Hepatocyte (in vitro differentiated cells): ENCODE measurements at regions not wholly inside any gene's neighbourhood (a gene's known extent, or its start where the extent isn't known, plus 50 kb on each side); places are given as distances from the start of the nearest gene placed in this dataset.

Experiments
- DNase-seq: peaks from one replicate; pipeline ENCODE4 v3.0.0-alpha.2; 2016; ENCODE audit warnings: low spot score
- H2AFZ ChIP-seq: fragments of 200-600 bp; sonication (generic); 2 replicates; pipeline ENCODE4 v1.6.0; 2016; ENCODE audit warnings: antibody characterized with exemption, mild to moderate bottlenecking
- H3K27ac ChIP-seq: fragments of 200-600 bp; sonication (generic); 2 replicates; pipeline ENCODE4 v1.5.1; 2016; ENCODE audit warnings: mild to moderate bottlenecking
- H3K27me3 ChIP-seq: fragments of 200-600 bp; sonication (generic); 2 replicates; pipeline ENCODE4 v1.6.1; 2016
- H3K36me3 ChIP-seq: fragments of 200-600 bp; sonication (generic); replicated peaks from 2 replicates; pipeline ENCODE4 v1.5.1; 2016; ENCODE audit warnings: low read depth; ENCODE audit not compliant: insufficient read depth
- H3K4me1 ChIP-seq: fragments of 200-600 bp; sonication (generic); 2 replicates; pipeline ENCODE4 v1.5.1; 2016; ENCODE audit warnings: mild to moderate bottlenecking, moderate library complexity; ENCODE audit not compliant: insufficient read depth
- H3K4me2 ChIP-seq: fragments of 200-600 bp; sonication (generic); 2 replicates; pipeline ENCODE4 v1.6.0; 2016
- H3K4me3 ChIP-seq: fragments of 200-600 bp; sonication (generic); 2 replicates; pipeline ENCODE4 v1.5.1; 2016; ENCODE audit warnings: mild to moderate bottlenecking
- H3K79me2 ChIP-seq: fragments of 200-600 bp; sonication (generic); 2 replicates; pipeline ENCODE4 v1.6.0; 2017; ENCODE audit warnings: mild to moderate bottlenecking
- H3K9me2 ChIP-seq: fragments of 200-600 bp; sonication (generic); replicated peaks from 2 replicates; pipeline ENCODE4 v1.6.0; 2017; ENCODE audit warnings: mild to moderate bottlenecking; ENCODE audit not compliant: insufficient read depth
- H3K9me3 ChIP-seq: fragments of 200-600 bp; sonication (generic); 2 replicates; pipeline ENCODE4 v1.5.1; 2016; ENCODE audit warnings: low read depth, mild to moderate bottlenecking
- H4K20me1 ChIP-seq: fragments of 200-600 bp; sonication (generic); 2 replicates; pipeline ENCODE4 v1.6.0; 2016; ENCODE audit warnings: mild to moderate bottlenecking; ENCODE audit not compliant: insufficient read depth, poor library complexity, severe bottlenecking
- EZH2 ChIP-seq: fragments of 200-600 bp; sonication (generic); IDR thresholded peaks from 2 replicates; pipeline ENCODE4 v1.6.1; 2016; ENCODE audit warnings: antibody characterized with exemption, mild to moderate bottlenecking, borderline replicate concordance
- EZH2phosphoT487 ChIP-seq: fragments of 200-600 bp; sonication (generic); IDR thresholded peaks from one replicate; pipeline ENCODE4 v1.6.1; 2018; ENCODE audit warnings: antibody characterized with exemption, mild to moderate bottlenecking, low read depth, moderate library complexity; ENCODE audit not compliant: unreplicated experiment, severe bottlenecking
- whole genome bisulfite sequencing: methylation state at CpG from one replicate; pipeline ENCODE4 v1.1.6; 2016; ENCODE audit warnings: low lambda C conversion rate; ENCODE audit errors: missing lambda C conversion rate; 5-methylcytosine and 5-hydroxymethylcytosine counted together
- TF ChIP-seq, protein P1 (sequence below): fragments of 200-600 bp; sonication (generic); IDR thresholded peaks from 2 replicates; pipeline ENCODE4 v1.5.1; 2016; ENCODE audit warnings: antibody characterized with exemption, mild to moderate bottlenecking; ENCODE audit not compliant: poor library complexity

GRCh38 chr1:157245823-157246222, 107.6 kb upstream of the ETV3 start:
- H4K20me1 ChIP-seq = no peaks in the 10 kb centered on the region
- no peaks in the 10 kb centered on the region for H3K9me3 ChIP-seq
- no peak overlapping the region for H3K4me2 ChIP-seq
- H2AFZ ChIP-seq = no peak overlapping the region
- no peak overlapping the region for H3K4me3 ChIP-seq
- TF ChIP-seq, protein P1, sequence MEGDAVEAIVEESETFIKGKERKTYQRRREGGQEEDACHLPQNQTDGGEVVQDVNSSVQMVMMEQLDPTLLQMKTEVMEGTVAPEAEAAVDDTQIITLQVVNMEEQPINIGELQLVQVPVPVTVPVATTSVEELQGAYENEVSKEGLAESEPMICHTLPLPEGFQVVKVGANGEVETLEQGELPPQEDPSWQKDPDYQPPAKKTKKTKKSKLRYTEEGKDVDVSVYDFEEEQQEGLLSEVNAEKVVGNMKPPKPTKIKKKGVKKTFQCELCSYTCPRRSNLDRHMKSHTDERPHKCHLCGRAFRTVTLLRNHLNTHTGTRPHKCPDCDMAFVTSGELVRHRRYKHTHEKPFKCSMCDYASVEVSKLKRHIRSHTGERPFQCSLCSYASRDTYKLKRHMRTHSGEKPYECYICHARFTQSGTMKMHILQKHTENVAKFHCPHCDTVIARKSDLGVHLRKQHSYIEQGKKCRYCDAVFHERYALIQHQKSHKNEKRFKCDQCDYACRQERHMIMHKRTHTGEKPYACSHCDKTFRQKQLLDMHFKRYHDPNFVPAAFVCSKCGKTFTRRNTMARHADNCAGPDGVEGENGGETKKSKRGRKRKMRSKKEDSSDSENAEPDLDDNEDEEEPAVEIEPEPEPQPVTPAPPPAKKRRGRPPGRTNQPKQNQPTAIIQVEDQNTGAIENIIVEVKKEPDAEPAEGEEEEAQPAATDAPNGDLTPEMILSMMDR = no peak
- TF ChIP-seq EZH2phosphoT487 (no peak), EZH2 (no peak)
- H3K9me2 ChIP-seq = no peaks in the 10 kb centered on the region
- no peak for DNase-seq
- no peaks in the 10 kb centered on the region for H3K27me3 ChIP-seq
- peaks cover 3% of the 10 kb centered on the region for H3K4me1 ChIP-seq
- no peaks in the 10 kb centered on the region for H3K79me2 ChIP-seq
- H3K27ac ChIP-seq = peak overlapping the region; percentile 63
- no peaks in the 10 kb centered on the region for H3K36me3 ChIP-seq
- WGBS = 100% methylated on average over 2 of the region's 2 CpGs

DNA sequence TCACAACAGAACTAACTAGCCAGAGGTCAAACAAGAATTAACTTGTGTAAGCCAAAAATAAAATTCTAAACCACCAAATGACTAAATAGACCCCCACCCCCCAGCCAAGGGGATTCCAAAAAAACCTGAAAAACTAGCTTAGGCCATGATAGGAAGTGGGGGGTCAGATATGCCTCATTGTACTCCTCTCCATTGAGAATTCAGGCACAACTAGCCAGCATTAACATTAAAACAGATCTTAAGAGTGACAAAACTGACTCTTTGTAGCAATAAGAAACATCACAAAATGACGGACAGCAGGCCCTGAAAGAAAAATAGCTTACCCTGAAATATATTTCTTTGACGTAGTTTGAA, 103.0 kb upstream of the ETV3 start:
- Histone ChIP-seq H4K20me1 (no peaks in the 10 kb centered on the region), H3K9me3 (no peaks in the 10 kb centered on the region), H3K4me1 (peaks cover 32% of the 10 kb centered on the region), H3K9me2 (no peaks in the 10 kb centered on the region), H3K79me2 (no peaks in the 10 kb centered on the region), H3K27me3 (no peaks in the 10 kb centered on the region), H3K4me2 (peak overlapping the region; percentile 16), H3K36me3 (no peaks in the 10 kb centered on the region), H2AFZ (no peak overlapping the region), H3K27ac (peak overlapping the region; percentile 90), H3K4me3 (no peak overlapping the region)
- WGBS = 90% methylated on average over 2 of the region's 2 CpGs
- no peak for DNase-seq
- TF ChIP-seq, protein P1 = no peak
- TF ChIP-seq EZH2phosphoT487 (no peak), EZH2 (no peak)

- no peaks in the 10 kb centered on the region for H3K79me2 ChIP-seq
- peak; percentile 79 for DNase-seq
- H3K36me3 ChIP-seq = no peaks in the 10 kb centered on the region
- peak overlapping the region; percentile 90 for H3K27ac ChIP-seq
- no peaks in the 10 kb centered on the region for H4K20me1 ChIP-seq
- WGBS = 46% methylated on average over 7 of the region's 7 CpGs
- H3K4me3 ChIP-seq = no peak overlapping the region
- no peaks in the 10 kb centered on the region for H3K27me3 ChIP-seq
- no peaks in the 10 kb centered on the region for H3K9me2 ChIP-seq
- H2AFZ ChIP-seq = no peak overlapping the region
- no peaks in the 10 kb centered on the region for H3K9me3 ChIP-seq
- H3K4me1 ChIP-seq = peaks cover 37% of the 10 kb centered on the region
- no peak for TF ChIP-seq EZH2
- TF ChIP-seq, protein P1 = no peak
- no peak for TF ChIP-seq EZH2phosphoT487
- peak overlapping the region; percentile 29 for H3K4me2 ChIP-seq
Observed at GRCh38 chr1:157240495-157241184, 102.4 kb upstream of the ETV3 start.
